GM08714 (cell line): ENCODE measurements at regions not wholly inside any gene's neighbourhood (a gene's known extent, or its start where the extent isn't known, plus 50 kb on each side); places are given as distances from the start of the nearest gene placed in this dataset.

Experiments used
- H3K4me3 ChIP-seq: fragments of 200-500 bp; sonication (Bioruptor generic); 2 replicates; pipeline ENCODE4 v1.5.1; 2014; ENCODE audit warnings: mild to moderate bottlenecking, low read length, inconsistent platforms
- ZNF274 ChIP-seq: IDR thresholded peaks from 2 replicates; pipeline ENCODE4 v1.6.1; 2012; ENCODE audit warnings: mild to moderate bottlenecking, low read depth, low read length

DNA sequence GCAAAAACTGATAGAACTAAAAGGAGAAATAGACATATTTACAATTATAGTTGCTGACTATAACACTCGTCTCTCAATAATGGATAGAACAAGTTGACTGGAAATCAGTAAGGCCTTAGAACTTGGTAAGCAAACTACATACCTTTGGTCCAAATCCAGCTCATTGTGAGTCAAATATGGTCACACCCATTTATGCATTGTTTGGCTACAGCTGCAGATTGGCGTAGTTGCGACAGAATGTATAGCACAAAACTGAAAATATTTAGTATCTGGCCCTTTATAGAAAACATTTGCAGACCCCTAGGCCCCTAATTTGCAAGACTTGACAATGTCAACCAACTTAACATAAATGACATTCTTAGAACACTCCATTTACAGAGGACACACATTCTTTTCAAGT, 103.6 kb upstream of the EGR2 start:
- no peak for TF ChIP-seq ZNF274
- H3K4me3 ChIP-seq = no peak overlapping the region

DNA sequence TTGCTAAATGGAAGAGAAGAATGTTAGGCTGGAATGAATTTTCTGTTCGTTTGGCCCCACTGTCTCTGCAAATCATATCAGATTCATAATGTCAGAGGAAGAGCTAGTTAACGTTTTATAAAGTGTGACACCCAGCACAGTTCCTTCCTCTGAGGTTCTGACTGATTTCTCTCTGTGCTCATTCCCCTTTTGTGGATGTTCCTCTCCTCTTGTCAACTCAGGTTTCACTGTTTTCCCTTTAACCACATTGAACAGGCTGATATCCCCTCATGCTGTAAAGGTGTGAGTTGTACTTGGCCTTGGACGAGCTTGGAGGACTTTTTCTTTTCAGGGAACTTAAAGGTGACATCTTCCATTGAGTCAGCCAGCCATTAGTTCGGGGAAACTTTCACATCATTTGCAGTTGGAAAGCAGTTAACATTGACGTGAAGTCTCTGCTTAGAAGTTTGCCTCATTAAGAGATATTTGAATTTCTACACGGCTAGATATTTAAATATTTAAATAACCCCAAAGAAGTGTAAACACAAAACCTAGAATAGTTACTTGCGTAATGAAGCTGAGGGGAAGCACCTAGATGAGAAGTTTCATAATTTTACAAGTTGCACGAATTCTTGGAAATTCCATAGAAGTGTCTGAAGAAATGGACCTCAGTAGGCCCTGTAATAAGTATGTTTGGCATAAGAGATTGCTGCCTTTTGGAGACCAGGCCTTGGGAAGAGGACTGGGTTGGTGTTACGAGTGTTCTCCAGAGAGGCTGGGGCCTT, 101.5 kb upstream of the EGR2 start:
- no peak for TF ChIP-seq ZNF274
- H3K4me3 ChIP-seq = peak overlapping the region; percentile 48; the same call in 1 of the 2 replicates

DNA sequence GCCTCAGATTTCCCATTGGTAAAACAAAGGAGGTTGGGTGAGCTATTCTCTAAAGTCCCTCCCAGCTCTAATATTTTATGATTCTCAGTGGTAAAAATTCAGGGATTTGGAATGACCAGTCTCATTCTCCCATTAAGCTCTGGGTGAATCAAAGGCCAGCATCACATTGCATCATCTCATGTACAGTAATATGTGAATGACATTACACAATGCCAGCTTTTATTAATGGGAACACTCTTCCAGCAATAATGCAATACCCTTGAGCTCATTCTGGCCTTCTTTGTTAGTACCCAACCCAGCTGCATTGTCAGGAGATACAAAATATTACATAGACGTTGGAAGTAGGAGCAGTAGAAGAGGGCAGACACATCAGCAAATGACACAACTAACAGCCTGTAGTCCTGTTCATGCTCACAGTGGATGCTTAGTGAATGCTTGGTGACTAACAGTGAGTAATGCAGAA, 100.0 kb upstream of the EGR2 start:
- no peak for TF ChIP-seq ZNF274

DNA sequence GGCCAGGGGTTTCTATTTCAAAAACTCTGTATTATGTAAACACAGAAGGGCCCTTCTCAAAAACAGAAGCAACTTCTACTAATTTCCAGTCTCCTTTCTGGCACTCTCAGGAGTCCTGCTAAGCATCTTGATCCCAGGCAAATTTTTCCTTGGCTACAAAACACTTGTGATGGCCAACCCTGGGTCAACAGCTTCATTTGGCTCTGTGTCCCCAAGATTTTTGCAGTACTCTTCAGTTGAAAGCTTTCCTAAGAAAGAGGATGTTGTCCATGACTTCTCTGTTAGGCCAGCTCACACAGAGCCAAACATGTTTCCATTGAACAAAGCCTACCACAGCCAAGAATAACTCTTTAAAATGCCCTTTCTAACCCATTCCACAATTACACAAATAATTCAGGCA, 99.0 kb upstream of the EGR2 start:
- TF ChIP-seq ZNF274 = no peak
- H3K4me3 ChIP-seq = no peak overlapping the region

More for the DNA sequence above, 100.0 kb upstream of the EGR2 start:
- H3K4me3 ChIP-seq = no peak overlapping the region

DNA sequence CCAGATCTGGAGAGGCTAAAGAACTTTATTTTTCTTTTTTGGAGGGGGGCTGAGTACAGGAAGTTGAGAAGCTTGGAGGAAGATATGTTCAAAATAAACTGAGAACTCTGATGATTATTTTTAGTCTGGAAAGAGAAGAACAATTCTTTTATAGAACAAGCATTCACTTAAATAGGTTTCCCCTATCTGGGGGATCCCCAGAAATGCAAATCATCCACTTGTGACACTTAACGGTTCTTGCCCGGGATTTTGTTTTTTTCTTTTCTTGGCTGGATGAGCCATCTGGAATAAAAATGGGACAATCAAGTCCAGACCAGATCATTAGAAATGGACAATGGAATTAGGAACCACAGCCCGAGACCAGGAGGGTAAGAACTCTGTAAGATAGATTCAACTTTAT, 95.9 kb upstream of the EGR2 start:
- no peak overlapping the region; the same call in 1 of the 2 replicates for H3K4me3 ChIP-seq
- no peak for TF ChIP-seq ZNF274

DNA sequence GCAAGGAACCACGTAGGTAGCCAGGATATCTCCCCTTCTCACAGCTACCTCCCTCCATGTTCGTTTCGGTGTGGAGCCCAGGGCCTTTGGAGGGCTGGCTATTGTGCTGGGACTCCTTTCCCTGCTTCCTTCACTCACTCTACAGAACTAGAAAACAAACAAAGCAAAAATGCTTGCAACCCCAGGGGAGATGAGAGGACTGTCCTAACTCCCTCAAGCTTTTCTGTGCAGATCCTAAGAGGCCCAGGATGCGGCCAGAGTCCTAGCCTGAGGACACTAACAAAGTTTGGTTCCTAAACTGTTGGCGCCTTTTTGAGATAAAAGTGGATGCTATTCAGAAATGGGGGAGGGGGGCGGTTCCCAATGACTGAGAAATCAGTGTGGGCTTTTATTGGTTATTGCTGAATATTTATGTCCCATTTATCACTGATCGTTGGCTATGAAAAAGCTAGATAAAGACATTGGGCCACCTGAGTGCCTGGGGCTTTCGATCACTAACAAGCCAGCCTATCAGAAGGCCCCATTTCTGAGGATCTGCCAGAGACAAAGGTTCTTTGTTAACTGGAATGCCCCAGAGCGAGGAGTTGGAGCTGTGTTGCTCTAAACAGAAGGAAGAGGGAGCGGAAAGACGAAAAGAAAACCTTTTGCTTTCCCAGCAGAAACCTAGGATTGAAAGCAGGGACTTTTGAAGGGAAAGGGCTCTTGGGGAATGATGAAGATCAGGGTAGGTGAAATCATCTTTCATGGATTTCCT, 95.2 kb upstream of the EGR2 start:
- no peak overlapping the region; the same call in 1 of the 2 replicates for H3K4me3 ChIP-seq
- no peak for TF ChIP-seq ZNF274

DNA sequence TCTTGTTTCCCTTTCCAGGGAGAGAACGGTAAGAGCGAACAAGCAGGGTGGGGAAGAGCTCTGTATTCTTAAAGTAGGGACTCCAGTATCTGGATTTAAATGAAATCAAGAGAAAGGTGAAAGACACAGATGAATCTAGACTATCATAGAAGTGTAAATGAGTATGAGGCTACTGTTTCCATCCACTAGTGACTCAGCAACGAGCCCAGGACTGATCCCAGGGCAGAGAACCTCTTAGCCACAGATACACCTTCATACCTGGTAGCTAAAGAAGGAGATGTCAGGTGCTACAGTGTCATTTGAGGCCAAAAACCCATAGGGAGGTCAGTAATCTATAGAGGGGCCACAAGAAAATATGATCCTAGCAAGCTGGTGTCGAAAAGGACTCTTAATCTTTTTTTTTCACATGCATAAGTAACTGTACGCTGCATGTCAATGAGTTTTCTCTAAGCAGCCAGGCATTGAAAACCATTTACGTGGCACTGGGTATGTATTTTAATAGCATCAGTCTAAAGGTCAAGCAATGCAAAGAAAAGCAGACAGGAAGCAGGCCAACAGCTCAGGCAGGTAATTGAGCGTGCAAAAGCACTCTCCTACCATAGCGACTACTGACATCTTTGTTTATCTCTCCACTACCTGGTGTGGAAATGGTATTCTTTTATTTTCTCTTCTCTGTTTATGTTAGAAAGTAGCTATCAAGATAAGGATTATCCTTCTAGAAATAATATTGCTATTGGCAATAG, 91.5 kb upstream of the EGR2 start:
- no peak for TF ChIP-seq ZNF274
- no peak overlapping the region for H3K4me3 ChIP-seq

DNA sequence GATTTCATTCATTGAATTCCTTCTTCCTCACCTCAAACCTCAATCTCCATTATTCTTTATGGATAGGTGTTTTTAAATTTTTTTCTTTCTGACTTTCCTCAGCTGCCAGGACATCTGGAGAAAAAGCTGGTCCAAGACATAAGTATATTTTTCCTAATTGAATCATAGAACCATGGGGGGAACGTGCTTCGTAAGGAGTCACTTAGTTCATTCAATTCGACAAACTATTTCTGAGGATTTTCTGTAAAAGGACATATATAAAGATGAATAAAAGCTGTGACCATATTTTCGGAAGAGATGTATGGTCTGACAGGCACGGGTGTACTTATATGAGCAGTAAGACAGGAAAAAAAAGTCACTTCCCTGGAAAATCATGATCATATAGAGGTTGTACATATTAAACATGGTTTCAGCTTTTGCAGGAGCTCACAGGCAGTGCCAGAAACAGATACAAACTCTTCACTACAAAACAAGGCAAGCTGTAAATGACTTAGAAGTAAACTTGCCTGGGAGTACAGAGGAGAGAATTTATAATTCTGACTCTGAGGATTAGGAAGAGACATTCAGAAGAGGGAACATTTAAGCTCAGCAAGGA, 88.2 kb upstream of the EGR2 start:
- H3K4me3 ChIP-seq = no peak overlapping the region
- no peak for TF ChIP-seq ZNF274

DNA sequence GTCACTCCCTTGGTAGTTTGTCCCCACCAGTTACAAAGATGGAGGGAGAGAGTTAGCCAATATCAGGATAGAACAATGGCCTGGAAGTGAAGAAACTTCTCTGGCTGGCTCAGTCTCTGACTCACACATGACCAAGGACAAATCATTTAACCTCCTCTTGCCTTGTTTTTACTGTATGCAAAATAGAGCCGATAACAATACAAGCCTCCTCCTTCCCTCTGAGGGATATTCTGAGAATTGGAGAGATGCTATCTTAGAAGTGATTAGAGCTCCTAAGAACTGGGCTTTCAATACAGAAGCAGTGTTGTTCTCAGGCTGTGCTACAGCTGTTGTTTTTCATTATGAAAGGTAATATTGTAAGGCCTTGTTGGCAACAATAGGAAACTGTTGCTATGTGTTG, 87.7 kb upstream of the EGR2 start:
- TF ChIP-seq ZNF274 = no peak
- H3K4me3 ChIP-seq = no peak overlapping the region

DNA sequence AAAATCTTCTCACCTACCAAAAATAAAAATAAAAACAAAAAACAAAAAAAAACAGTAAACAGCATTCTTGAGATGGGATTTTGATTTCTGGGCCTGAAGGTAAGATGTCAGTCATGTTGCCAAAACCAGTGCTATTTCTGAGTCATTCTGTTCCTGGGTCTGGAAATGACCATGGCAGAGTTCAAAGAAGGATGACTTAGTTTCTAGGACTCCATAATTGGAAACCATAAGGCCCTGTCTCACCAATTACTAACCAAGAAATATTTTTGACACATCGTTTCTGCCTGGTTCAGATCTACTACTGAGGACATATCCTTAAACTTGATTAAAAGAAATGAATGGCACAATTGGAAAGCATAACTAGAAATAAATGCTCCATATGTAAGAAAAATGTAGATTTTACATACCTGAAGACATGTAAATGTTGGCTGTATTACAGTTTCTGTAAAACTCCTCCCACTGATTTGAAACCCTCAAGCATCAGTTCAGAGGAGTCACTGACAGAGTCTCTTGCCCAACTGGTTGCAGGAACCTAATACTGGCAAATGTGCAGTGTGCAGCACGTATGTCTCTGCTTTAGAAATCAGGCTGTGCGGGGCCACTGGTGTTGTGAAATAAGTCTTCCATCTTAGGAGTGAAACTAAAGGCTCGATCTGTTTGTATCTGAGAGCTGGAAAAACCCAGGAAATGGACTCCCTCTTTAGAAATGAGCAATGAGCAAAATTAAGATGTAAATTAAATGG, 84.8 kb upstream of the EGR2 start:
- TF ChIP-seq ZNF274 = no peak
- no peak overlapping the region for H3K4me3 ChIP-seq

DNA sequence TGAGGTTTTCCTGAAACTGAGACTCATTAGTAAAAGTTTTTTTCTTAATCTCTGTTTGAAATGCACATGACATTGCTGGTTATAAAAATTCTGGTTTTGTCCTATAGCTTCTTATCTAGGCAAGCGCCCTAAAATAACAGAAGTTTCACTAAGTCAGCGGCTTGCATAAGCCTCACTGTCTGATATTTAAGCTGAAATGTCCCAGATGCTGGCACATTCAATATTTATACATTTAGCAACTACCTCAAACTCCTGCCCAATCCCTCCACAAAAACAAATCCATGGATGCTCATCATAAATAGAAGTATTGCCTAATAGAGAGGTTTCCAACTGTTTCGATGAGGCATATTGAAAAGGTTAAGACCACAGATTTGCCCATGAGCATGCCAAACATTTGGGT, 83.1 kb upstream of the EGR2 start:
- TF ChIP-seq ZNF274 = no peak
- H3K4me3 ChIP-seq = no peak overlapping the region

DNA sequence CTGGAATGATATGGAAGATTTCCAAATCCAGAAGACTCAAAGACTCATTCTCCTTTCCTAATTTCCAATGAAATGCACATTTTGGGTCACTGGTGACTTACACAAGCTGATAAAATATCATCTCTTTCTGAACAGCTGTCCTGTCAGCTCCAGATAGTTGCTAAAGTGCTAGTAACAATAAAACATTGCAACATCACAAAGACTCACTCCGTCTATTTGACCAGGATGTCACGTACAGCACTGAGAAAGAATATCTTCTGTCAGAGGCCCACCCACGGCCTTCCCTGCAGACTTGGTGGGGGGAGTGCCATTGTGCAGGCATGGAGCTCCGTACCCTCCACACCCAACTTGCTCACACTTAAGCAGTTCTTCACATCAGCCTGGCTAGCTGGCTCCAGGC, 78.9 kb upstream of the EGR2 start:
- TF ChIP-seq ZNF274 = no peak

DNA sequence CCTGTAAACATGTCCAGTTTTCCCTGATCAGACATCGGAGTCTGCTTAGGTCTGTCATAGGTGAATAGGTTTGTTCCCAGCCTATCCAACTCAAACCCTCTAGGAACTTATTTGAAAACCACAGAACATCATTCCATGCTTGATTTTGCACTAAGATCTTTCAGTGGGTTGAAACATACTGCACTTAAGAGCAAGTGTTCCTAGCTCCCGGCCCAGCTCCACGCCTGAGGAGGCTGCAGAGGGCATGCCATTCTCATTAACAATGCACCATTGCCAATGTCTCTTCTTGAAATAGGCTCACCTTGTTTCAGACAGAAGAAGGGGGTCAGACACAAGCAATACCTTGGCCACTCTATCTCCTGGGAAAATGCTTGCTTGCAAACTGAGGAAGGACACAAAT, 78.0 kb upstream of the EGR2 start:
- H3K4me3 ChIP-seq = no peak overlapping the region
- TF ChIP-seq ZNF274 = no peak

More for the DNA sequence above, 78.9 kb upstream of the EGR2 start:
- H3K4me3 ChIP-seq = no peak overlapping the region

DNA sequence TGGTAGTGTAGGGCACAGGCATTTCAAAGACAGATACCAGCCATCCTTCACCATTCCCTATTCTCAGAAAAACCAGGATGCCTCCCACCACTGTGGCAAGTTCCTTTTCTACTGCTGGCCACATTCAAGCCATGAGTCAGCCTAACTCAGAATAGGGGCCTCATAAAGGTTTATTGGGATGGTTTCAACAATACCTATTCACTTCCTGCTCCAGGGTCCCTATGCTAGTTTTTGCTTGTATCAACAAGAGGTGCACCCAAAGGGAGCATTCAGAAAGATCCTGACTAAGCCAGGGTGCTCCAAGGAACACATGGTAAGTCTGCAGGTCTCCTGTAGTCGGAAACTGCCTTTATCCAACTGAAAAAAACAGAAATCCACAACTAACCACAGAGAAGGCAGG, 76.9 kb upstream of the EGR2 start:
- no peak for TF ChIP-seq ZNF274
- H3K4me3 ChIP-seq = no peak overlapping the region

DNA sequence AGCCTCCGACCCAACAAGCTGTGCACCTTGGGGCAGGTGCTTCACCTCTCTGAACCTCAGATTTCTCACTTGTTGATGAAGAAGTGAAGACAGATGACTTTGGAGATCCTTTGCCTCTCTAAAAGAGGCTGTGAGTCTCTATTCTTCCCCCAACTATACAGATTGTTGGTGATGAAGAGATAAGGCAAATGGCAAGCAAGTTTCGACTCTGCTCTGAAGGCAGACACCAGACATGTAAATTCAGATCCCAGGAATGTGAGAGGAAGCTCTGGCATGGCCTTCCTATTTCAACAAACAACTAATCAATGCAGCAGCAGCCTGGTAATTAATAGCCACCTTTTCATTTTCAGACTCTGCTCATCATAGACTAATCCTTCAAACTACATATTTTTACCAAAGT, 74.2 kb upstream of the EGR2 start:
- TF ChIP-seq ZNF274 = no peak
- no peak overlapping the region for H3K4me3 ChIP-seq
